ENCODE measurements at regions not wholly inside any gene's neighbourhood (a gene's known extent, or its start where the extent isn't known, plus 50 kb on each side); places are given as distances from the start of the nearest gene placed in this dataset.

- H3K4me3 ChIP-seq (ENCODE audit: low read depth, poor library complexity, severe bottlenecking): no peak overlapping the region
- TF ChIP-seq POLR2A (IDR thresholded peaks at IDR 0.05) (no peak), CTCF (IDR thresholded peaks at IDR 0.05) (no peak)
- DNase-seq (ENCODE audit: low spot score in 2 of 2): no peak
- WGBS, 2 donors: 62 to 65% methylated on average over 3 of the region's 3 CpGs
- intact Hi-C loops (cut with DNase I; ENCODE audit: low total_unique reads): no loop called here
These were observed 125.0 kb upstream of the JAG1 start for GRCh38 chr20:10798811-10799210.

DNA sequence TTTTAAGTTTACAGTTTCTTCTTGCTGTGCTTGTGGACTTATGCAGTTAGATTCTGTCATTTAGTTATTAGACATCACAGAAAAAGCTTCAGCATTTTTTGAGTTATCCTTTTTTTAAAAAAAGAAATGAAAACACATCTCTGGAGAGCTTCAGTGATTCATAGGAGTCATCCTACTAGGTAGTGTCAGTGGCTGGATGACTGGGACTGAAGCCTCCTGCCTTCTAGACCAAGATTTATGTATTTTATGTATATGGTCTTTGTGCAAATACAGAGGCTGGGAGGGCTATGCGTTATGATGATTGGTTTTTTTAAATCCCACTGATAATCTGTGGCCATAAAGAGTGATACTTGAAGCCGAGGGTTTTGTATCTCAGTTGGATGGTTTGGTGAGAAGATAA, 125.9 kb upstream of the JAG1 start:
- TF ChIP-seq POLR2A (IDR thresholded peaks at IDR 0.05): no peak
- no peak for TF ChIP-seq CTCF (IDR thresholded peaks at IDR 0.05)
- no peak for DNase-seq (ENCODE audit: low spot score in 2 of 2)
- WGBS, 2 donors: 91% methylated on average over 2 of the region's 2 CpGs
- H3K4me3 ChIP-seq (ENCODE audit: low read depth, poor library complexity, severe bottlenecking): no peak overlapping the region
- intact Hi-C loops (cut with DNase I; ENCODE audit: low total_unique reads): no loop called here

GRCh38 chr20:10800288-10800687, 126.5 kb upstream of the JAG1 start:
- no peak for DNase-seq (ENCODE audit: low spot score in 2 of 2)
- TF ChIP-seq POLR2A (IDR thresholded peaks at IDR 0.05): no peak
- no peak for TF ChIP-seq CTCF (IDR thresholded peaks at IDR 0.05)
- intact Hi-C loops (cut with DNase I; ENCODE audit: low total_unique reads): no loop called here
- WGBS, 2 donors: 86 to 90% methylated on average over 6 of the region's 6 CpGs
- H3K4me3 ChIP-seq (ENCODE audit: low read depth, poor library complexity, severe bottlenecking): no peak overlapping the region

GRCh38 chr20:10802236-10802635, 128.4 kb upstream of the JAG1 start:
- 51 to 57% methylated on average over 3 of the region's 3 CpGs for WGBS, 2 donors
- intact Hi-C loops (cut with DNase I; ENCODE audit: low total_unique reads): no loop called here
- no peak overlapping the region for H3K4me3 ChIP-seq (ENCODE audit: low read depth, poor library complexity, severe bottlenecking)
- TF ChIP-seq CTCF (IDR thresholded peaks at IDR 0.05) (no peak), POLR2A (IDR thresholded peaks at IDR 0.05) (no peak)
- DNase-seq (ENCODE audit: low spot score in 2 of 2): no peak

DNA sequence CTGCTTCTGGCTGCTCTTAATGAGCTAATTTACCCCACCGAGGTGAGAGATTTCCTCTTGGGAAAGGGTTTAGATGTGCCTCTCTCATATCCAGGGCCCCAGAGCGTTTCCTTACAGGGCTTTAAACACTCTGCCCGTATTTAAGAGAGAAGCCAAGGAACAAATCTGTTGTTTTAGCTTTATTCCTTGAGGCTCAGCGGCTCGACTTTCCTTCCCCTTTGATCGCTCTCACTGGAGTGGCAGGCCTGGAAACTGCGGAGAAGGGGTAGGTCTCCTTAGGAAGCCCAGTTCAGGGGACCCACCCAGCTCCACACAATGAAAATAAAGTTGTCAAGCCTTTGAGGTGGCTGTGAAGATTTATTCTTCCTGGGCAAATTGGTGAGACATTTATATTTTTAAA, 132.0 kb upstream of the JAG1 start:
- WGBS, 2 donors: 36 to 51% methylated on average over 7 of the region's 7 CpGs
- TF ChIP-seq CTCF (IDR thresholded peaks at IDR 0.05): no peak
- no peak for TF ChIP-seq POLR2A (IDR thresholded peaks at IDR 0.05)
- intact Hi-C loops (cut with DNase I; ENCODE audit: low total_unique reads): no loop called here
- H3K4me3 ChIP-seq (ENCODE audit: low read depth, poor library complexity, severe bottlenecking): no peak overlapping the region
- DNase-seq (ENCODE audit: low spot score in 2 of 2): no peak

DNA sequence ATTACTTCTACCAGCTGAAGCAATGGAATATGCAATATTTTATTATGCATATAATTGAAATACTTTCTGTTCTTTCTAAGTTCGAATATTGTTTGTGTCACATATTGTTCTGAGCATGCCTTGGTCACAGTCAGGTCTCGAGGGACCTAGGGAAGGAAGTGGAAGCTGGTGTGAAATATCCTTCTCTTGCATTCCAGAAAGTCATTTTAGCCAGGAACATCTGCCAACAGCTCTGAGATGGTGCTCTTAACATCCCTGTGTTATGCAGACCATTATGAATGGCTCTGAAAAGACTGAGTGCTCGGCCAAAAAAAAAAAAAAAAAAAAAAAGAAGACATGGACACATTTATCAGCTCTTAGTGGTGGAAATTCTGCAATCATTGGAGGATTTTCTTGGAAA, 132.7 kb upstream of the JAG1 start:
- 45 to 52% methylated on average over 3 of the region's 3 CpGs for WGBS, 2 donors
- no peak overlapping the region for H3K4me3 ChIP-seq (ENCODE audit: low read depth, poor library complexity, severe bottlenecking)
- DNase-seq (ENCODE audit: low spot score in 2 of 2): peak in 1 of 2 donors; percentile 61
- TF ChIP-seq CTCF (IDR thresholded peaks at IDR 0.05) (no peak), POLR2A (IDR thresholded peaks at IDR 0.05) (no peak)
- intact Hi-C loops (cut with DNase I; ENCODE audit: low total_unique reads): no loop called here

Data from lower leg skin (tissue), 4 donors.